ENCODE measurements at regions not wholly inside any gene's neighbourhood (a gene's known extent, or its start where the extent isn't known, plus 50 kb on each side); places are given as distances from the start of the nearest gene placed in this dataset.

- no peak overlapping the region for H3K27ac ChIP-seq
- H3K9me3 ChIP-seq, result no peaks in the 10 kb centered on the region
- H3K27me3 ChIP-seq, result no peaks in the 10 kb centered on the region
- no peak for DNase-seq (ENCODE audit: low spot score)
- no peak overlapping the region for H3K4me3 ChIP-seq
- no peaks in the 10 kb centered on the region for H3K4me1 ChIP-seq
- TF ChIP-seq, protein P1, sequence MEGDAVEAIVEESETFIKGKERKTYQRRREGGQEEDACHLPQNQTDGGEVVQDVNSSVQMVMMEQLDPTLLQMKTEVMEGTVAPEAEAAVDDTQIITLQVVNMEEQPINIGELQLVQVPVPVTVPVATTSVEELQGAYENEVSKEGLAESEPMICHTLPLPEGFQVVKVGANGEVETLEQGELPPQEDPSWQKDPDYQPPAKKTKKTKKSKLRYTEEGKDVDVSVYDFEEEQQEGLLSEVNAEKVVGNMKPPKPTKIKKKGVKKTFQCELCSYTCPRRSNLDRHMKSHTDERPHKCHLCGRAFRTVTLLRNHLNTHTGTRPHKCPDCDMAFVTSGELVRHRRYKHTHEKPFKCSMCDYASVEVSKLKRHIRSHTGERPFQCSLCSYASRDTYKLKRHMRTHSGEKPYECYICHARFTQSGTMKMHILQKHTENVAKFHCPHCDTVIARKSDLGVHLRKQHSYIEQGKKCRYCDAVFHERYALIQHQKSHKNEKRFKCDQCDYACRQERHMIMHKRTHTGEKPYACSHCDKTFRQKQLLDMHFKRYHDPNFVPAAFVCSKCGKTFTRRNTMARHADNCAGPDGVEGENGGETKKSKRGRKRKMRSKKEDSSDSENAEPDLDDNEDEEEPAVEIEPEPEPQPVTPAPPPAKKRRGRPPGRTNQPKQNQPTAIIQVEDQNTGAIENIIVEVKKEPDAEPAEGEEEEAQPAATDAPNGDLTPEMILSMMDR (IDR thresholded peaks at IDR 0.05), result no peak
- no peaks in the 10 kb centered on the region for H3K36me3 ChIP-seq
These were observed 1092.6 kb upstream of the PCDH10 start for GRCh38 chr4:132056496-132056895.

GRCh38 chr4:132059227-132059626 is 1089.9 kb upstream of the PCDH10 start:
- H3K27ac ChIP-seq, result no peak overlapping the region
- no peaks in the 10 kb centered on the region for H3K27me3 ChIP-seq
- no peaks in the 10 kb centered on the region for H3K9me3 ChIP-seq
- no peaks in the 10 kb centered on the region for H3K4me1 ChIP-seq
- no peaks in the 10 kb centered on the region for H3K36me3 ChIP-seq
- TF ChIP-seq, protein P1 (IDR thresholded peaks at IDR 0.05), result no peak
- no peak for DNase-seq (ENCODE audit: low spot score)
- no peak overlapping the region for H3K4me3 ChIP-seq

DNA sequence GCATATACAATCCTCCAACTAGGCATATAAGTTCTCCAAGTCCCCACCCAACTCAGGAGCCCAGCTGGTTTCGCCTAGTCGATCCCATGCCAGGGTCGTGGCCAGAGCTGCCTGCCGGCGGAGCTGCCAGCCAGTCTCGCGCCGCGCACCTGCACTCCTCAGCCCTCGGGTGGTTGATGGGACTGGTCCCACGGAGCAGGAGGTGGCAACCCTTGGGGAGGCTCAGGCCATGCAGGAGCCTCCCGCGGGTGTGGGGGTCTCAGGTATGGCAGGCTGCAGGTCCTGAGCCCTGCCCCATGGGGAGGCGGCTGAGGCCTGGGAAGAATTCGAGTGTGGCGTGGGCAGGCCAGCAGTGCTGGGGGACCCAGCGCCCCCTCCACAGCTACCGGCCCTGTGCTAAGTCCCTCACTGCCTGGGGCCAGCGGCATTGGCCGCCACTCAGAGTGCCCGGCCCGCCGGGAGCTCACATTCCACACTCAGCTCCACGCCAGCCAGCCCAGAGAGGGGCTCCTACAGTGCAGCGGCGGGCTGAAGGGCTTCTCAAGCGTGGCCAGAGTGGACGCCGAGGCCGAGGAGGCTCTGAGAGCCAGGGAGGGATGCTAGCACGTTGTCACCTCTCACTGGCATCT is 1086.4 kb upstream of the PCDH10 start:
- Histone ChIP-seq H3K4me3 (no peak overlapping the region), H3K27ac (no peak overlapping the region), H3K27me3 (no peaks in the 10 kb centered on the region), H3K9me3 (no peaks in the 10 kb centered on the region), H3K36me3 (no peaks in the 10 kb centered on the region), H3K4me1 (no peaks in the 10 kb centered on the region)
- TF ChIP-seq, protein P1 (IDR thresholded peaks at IDR 0.05), result no peak
- no peak for DNase-seq (ENCODE audit: low spot score)

- TF ChIP-seq, protein P1 (IDR thresholded peaks at IDR 0.05), result no peak
- H3K27me3 ChIP-seq, result no peaks in the 10 kb centered on the region
These were observed 1085.3 kb upstream of the PCDH10 start for GRCh38 chr4:132063829-132064228.

GRCh38 chr4:132065940-132066495 is 1083.1 kb upstream of the PCDH10 start:
- H3K4me3 ChIP-seq, result no peak overlapping the region
- H3K4me1 ChIP-seq, result no peaks in the 10 kb centered on the region
- H3K27me3 ChIP-seq, result no peaks in the 10 kb centered on the region
- TF ChIP-seq, protein P1 (IDR thresholded peaks at IDR 0.05), result no peak
- no peak for DNase-seq (ENCODE audit: low spot score)
- H3K36me3 ChIP-seq, result no peaks in the 10 kb centered on the region
- H3K27ac ChIP-seq, result no peak overlapping the region
- H3K9me3 ChIP-seq, result no peaks in the 10 kb centered on the region

More at GRCh38 chr4:132063829-132064228, 1085.3 kb upstream of the PCDH10 start:
- Histone ChIP-seq H3K36me3 (no peaks in the 10 kb centered on the region), H3K9me3 (no peaks in the 10 kb centered on the region), H3K27ac (no peak overlapping the region), H3K4me3 (no peak overlapping the region), H3K4me1 (no peaks in the 10 kb centered on the region)
- no peak for DNase-seq (ENCODE audit: low spot score)

GRCh38 chr4:132071815-132072214 is 1077.3 kb upstream of the PCDH10 start:
- TF ChIP-seq, protein P1 (IDR thresholded peaks at IDR 0.05), result no peak
- Histone ChIP-seq H3K4me1 (no peaks in the 10 kb centered on the region), H3K4me3 (no peak overlapping the region), H3K27ac (no peak overlapping the region), H3K36me3 (no peaks in the 10 kb centered on the region), H3K9me3 (no peaks in the 10 kb centered on the region), H3K27me3 (no peaks in the 10 kb centered on the region)
- no peak for DNase-seq (ENCODE audit: low spot score)

Data from right atrium auricular region (tissue), 2 donors.